Erythroblast (primary cell): ENCODE measurements at regions not wholly inside any gene's neighbourhood (a gene's known extent, or its start where the extent isn't known, plus 50 kb on each side); places are given as distances from the start of the nearest gene placed in this dataset.

ENCODE experiments used
- GATA1 ChIP-seq: IDR thresholded peaks from 2 replicates; pipeline ENCODE4 v1.6.1; 2011; ENCODE audit warnings: low read depth, mild to moderate bottlenecking, control low read depth, low read length, moderate library complexity
- POLR2A ChIP-seq: IDR thresholded peaks from 2 replicates; pipeline ENCODE4 v1.6.1; 2011; ENCODE audit warnings: mild to moderate bottlenecking, low read length

DNA sequence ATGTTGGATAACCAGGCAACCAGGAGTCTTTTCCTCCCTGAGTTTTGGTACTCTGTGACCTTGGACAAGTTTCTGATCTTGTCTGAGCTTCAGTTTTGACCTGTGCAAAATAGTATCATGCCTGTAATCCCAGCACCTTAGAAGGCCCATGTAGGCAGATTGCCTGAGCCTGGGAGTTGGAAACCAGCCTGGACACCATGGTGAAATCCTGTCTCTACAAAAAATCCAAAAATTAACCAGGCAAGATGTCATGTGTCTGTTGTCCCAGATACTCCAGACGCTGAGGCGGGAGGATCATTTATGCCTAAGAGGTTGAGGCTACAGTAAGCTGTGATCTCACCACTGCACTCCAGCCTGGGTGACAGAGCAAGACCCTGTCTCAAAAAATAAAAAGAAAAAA lies 114.8 kb downstream of the IL12A start:
- TF ChIP-seq POLR2A (no peak), GATA1 (no peak)
